A549 (cell line): ENCODE measurements at regions not wholly inside any gene's neighbourhood (a gene's known extent, or its start where the extent isn't known, plus 50 kb on each side); places are given as distances from the start of the nearest gene placed in this dataset.

Experiments used
- CTCF ChIP-seq: fragments of >200 bp; sonication (Bioruptor Twin); formaldehyde crosslinking; IDR thresholded peaks from 3 replicates; pipeline ENCODE4 v1.5.1; 2016
- PBX3 ChIP-seq: IDR thresholded peaks from 2 replicates; pipeline ENCODE4 v1.6.1; 2012
- POLR2A ChIP-seq: IDR thresholded peaks from 2 replicates; pipeline ENCODE4 v1.6.1; 2012; ENCODE audit warnings: mild to moderate bottlenecking, low read length

GRCh38 chr14:58814466-58814865 is 176.7 kb downstream of the DACT1 start:
- TF ChIP-seq PBX3: no peak
- TF ChIP-seq POLR2A: no peak
- TF ChIP-seq CTCF: no peak
